ENCODE measurements at regions not wholly inside any gene's neighbourhood (a gene's known extent, or its start where the extent isn't known, plus 50 kb on each side); places are given as distances from the start of the nearest gene placed in this dataset.
"Not testable (repeated sequence)": the region's sequence is repeated elsewhere in the genome, so short reads cannot be mapped to it uniquely, and the experiment has no call there.

- DNase-seq, result no peak
Measured at GRCh38 chr7:67301667-67302066, 305.0 kb downstream of the TYW1 start.

DNA sequence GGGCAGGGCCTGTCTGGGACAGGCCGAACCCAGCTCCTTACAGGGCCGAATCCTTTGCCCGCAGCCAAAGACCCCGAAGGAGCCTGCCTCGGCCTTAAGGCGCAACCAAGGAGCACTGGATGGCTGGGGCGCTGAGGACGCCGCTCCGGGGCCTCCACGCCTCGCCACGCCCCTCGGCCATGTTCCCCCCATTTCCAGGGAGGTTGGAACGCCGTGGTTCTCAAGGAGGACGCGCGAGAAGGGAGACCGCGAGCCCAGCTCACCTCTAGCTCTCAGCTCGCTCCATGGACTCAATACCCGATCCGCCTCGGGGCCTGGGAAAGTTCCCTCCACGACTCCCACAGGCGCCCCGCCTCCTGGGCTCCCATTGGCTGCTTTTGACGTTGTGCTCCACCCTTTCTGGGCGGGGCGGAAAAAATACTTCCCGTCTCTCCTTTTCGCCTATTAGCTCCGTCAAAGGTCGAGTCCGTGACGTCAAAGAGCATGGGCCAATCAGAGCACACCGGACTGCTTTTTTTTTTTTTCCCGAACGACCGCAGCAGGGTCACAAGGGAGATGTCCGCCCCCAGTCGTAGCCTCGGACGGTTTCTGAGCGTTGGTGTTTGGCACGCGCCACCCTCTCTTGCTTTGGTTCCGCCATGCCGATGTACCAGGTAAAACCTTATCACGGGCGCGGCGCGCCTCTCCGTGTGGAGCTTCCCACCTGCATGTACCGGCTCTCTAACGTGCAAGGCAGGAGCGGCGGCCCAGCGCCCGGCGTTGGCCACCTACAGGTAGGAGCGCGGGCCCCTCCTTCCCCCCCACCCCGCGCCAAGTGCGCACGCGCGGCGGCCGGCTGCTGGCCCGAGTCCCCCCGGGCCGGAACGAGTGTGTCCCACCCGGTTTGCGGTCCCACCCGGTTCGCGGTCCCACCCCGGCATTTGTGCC lies 305.7 kb downstream of the TYW1 start:
- peak; percentile 94 for DNase-seq

DNA sequence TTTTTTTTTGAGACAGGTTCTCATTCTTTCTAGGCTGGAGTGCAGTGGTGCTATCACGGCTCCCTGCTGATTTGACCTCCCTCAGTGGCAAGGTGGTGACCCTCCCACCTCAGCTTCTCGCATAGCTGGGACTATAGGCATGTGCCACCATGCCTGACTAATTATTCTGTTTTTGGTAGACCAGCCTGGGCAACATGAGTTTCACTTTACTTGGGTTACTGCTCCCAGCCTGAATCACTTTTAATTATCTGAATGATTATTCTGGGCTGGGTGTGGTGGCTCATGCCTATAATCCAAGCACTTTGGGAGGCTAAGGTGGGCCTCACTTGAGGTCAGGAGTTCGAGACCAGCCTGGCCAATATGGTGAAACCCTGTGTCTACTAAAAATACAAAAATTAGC lies 308.2 kb downstream of the TYW1 start:
- DNase-seq, result not testable (repeated sequence)

DNA sequence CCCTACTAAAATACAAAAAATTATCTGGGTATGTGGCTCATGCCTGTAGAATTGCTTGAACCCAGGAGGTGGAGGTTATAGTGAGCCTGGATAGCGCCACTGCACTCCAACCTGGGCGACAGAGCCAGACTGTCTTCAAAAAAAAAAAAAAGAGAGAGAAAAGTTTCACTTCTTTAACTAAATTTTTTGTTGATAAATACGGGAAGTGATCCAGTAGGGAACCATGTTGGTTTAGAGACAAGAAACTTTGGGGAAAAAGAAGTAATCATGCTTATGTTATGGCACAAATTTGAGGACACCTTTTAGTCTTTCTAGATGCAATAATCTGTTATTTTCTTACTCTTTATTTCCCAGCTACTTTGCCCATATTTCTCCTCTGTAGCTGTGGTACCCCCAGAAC lies 309.7 kb downstream of the TYW1 start:
- no peak for DNase-seq

DNA sequence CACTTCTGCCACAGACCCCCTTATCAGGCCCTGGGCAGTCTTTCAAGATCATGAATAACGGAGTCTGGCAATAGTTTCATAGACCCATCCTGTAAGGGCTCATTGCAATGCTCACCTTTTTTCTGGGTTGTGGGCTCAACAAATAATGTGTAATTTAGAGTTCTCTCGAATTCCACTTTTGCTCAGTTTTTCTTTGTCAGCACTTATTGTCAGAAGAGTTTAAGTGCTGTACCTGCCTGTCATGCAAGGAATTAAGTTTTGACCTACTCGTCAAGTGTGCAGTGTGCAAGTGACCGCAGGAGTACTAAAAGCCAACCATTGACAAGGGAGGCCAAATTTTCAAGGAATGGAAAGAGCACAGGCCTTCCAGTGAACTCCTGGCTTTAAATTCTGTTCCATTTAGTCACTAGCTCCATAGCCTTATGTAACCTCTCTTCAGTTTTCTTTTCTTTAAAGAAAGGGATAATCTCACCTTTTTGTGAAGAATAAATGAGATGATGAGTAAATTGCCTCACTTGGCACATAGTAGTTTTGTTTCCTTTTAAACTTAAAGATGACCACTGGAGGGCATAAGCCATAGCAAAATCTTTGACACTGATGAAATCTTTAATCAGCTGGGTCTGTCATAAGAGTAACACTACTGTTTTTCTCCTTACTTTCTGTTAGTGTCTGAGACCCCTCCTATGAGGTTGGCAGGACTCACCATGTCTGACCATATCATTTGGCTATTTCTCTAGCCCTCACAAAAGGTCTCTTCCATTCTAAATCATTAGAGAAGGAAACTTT lies 313.3 kb downstream of the TYW1 start:
- no peak for DNase-seq

GRCh38 chr7:67311901-67312300 lies 315.3 kb downstream of the TYW1 start:
- DNase-seq, result no peak

- DNase-seq, result no peak
Measured at GRCh38 chr7:67313213-67313612, 316.6 kb downstream of the TYW1 start.

- not testable (repeated sequence) for DNase-seq
Measured at GRCh38 chr7:67316902-67317301, 320.3 kb downstream of the TYW1 start.

DNA sequence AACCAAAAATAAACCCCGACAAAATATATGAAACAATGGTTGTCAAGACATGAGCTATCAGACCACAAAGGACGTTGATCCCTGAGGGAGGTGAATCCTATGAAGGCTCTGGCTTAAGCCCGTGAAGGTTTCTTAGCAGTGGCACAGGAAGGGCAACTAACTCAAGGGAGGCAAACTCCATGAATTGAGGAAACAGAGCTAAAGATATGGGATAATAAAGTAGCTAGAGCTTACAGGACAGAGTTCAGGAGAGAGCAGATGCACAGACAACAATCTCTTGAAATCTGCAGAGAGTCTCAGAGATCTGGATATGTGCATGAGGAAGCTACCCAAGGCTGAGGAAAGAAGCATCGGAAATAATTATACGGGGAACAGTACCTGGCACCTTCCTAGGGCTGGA lies 331.6 kb downstream of the TYW1 start:
- DNase-seq, result not testable (repeated sequence)

- DNase-seq, result not testable (repeated sequence)
Measured at GRCh38 chr7:67335165-67335564, 338.5 kb downstream of the TYW1 start.

- DNase-seq, result not testable (repeated sequence)
Measured at GRCh38 chr7:67335663-67336062, 339.0 kb downstream of the TYW1 start.

- not testable (repeated sequence) for DNase-seq
Measured at GRCh38 chr7:67338545-67338944, 341.9 kb downstream of the TYW1 start.

DNA sequence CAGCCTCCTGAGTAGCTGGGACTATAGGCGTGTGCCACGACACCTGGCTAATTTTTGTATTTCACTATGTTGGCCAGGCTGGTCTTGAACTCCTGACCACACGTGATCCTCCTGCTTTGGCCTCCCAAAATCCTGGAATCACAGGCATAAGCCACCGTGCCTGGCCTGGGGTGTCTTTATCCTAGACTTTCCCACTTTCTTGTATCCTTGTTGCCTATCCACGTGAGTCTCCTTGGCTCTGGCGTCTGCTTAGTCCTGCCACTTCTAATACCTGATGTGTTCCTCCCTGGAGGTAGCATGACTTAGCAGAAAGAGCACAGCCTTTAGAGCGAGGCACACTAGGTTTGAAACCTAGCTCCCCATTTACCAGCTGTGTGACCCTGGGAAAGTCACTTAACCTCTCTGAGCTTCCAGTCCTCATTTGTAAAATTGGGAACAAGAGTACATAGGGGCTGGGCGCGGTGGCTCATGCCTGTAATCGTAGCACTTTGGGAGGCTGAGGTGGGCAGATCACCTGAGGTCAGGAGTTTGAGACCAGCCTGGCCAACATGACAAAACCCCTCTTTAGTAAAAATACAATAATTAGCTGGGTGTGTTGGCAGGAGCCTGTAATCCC lies 344.6 kb downstream of the TYW1 start:
- DNase-seq, result no peak

DNA sequence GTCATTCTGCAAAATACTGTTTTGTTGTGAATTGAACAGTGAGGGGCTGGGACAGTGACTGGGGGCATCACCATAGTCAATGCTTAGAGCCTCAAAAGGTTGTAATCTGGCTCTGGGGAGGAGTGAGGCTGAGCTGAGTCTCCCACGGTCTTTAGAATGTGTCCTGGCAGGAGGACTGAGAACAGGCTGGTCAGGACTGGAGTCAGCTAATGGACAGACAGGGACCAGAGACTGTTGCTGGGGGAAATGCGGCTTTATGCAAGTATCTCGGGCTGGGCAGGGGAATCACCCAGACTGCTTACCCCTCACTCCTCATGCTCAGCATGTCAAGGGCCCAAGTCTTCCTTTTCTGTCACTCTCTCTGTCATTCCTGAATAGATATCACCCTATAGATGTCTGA lies 346.5 kb downstream of the TYW1 start:
- no peak for DNase-seq

GRCh38 chr7:67343572-67343971 lies 346.9 kb downstream of the TYW1 start:
- DNase-seq, result peak; percentile 35

GRCh38 chr7:67344481-67345193 lies 348.0 kb downstream of the TYW1 start:
- DNase-seq, result no peak

DNA sequence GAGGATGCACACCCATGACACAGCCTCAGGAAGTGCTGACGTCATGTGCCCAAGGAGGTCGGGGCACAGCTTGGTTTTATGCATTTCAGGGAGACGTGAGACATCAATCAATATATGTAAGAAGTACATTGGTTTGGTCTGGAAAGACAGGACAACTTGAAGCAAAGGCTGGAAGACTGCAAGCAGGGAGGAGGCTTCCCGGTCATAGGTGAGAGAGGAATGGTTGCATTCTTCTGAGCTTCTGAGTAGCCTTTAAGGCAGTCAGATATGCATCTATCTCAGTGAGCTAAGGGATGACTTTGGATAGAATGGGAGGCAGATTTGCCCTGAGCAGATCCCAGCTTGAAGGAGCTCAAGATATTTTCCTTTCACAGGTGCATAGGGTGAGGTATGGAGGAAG lies 349.5 kb downstream of the TYW1 start:
- no peak for DNase-seq

- no peak for DNase-seq
Measured at GRCh38 chr7:67346876-67347275, 350.2 kb downstream of the TYW1 start.

DNA sequence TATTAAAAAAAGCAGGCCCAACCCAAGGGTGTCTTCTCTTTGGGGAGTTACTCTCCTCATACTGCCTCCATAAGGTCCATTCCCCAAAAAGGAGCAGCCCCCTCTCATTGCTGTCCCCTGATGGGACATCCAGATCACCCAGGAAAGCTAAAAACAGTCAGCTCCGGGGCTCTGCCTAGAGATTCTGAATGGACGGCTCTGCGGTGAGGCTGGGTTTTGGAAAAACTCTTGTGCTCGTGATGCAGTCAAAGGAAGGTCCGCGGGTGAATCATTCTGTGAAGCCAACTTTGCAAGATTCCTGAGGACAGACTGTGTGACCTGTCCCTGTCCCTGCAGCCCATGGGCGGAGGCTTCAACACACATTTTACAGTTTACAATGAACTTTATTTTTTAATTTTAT lies 351.5 kb downstream of the TYW1 start:
- DNase-seq, result no peak

- not testable (repeated sequence) for DNase-seq
Measured at GRCh38 chr7:67357653-67358052, 361.0 kb downstream of the TYW1 start.

DNA sequence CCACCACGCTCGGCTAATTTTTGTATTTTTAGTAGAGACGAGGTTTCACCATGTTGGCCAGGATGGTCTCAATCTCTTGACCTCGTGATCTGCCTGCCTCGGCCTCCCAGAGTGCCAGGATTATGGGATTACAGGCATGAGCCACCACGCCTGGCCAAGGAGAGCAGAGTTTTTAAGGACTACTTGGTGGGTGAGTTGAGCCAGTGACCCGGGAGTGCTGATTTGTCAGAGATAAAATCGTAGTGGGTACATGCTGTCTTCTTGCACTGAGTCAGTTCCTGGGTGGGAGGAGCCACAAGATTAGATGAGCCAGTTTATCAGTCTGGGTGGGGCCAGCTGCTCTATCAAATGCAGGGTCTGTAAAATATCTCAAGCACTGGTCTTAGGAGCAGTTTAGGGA lies 361.7 kb downstream of the TYW1 start:
- DNase-seq, result not testable (repeated sequence)

DNA sequence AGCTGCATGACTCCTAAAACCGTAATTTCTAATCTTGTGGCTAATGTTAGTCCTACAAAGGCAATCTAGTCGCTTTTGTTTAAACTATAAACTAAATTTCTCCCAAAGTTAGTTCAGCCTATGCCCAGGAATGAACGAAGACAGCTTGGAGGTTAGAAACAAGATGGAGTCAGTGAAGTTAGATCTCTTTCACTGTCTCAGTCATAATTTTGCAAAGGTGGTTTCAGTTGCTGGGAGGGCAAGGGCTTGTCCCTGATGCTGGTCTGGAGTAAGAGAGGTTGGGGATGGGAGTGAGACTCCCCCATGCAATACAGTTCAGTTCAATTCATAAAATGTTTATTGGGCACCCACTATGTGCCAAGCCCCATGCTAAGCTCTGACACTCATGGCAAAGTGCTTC lies 362.1 kb downstream of the TYW1 start:
- not testable (repeated sequence) for DNase-seq

- no peak for DNase-seq
Measured at GRCh38 chr7:67359900-67360299, 363.3 kb downstream of the TYW1 start.
